Osteoblast (primary cell): ENCODE measurements at regions not wholly inside any gene's neighbourhood (a gene's known extent, or its start where the extent isn't known, plus 50 kb on each side); places are given as distances from the start of the nearest gene placed in this dataset.
"Not testable (repeated sequence)": the region's sequence is repeated elsewhere in the genome, so short reads cannot be mapped to it uniquely, and the experiment has no call there.

Experiments
- DNase-seq: peaks from one replicate; pipeline ENCODE4 v3.0.0; 2011; ENCODE audit warnings: low spot score, mixed read lengths; ENCODE audit not compliant: insufficient read length; ENCODE audit errors: missing footprints
- H2AFZ ChIP-seq: 2 replicates; pipeline ENCODE4 v1.6.0; 2011; ENCODE audit warnings: mild to moderate bottlenecking, low read length
- H3K27ac ChIP-seq: 2 replicates; pipeline ENCODE4 v1.5.1; 2011; ENCODE audit warnings: mild to moderate bottlenecking, low read depth, low read length, moderate library complexity
- H3K27me3 ChIP-seq: 2 replicates; pipeline ENCODE4 v1.6.0; 2012; ENCODE audit warnings: mild to moderate bottlenecking, control low read depth, inconsistent platforms, low read length, moderate library complexity; ENCODE audit not compliant: insufficient read depth
- H3K36me3 ChIP-seq: 2 replicates; pipeline ENCODE4 v1.5.1; 2011; ENCODE audit warnings: mild to moderate bottlenecking, low read length, control low read depth, moderate library complexity; ENCODE audit not compliant: insufficient read depth
- H3K4me1 ChIP-seq: 2 replicates; pipeline ENCODE4 v1.5.1; 2011; ENCODE audit warnings: mild to moderate bottlenecking, low read length, control low read depth, moderate library complexity; ENCODE audit not compliant: insufficient read depth
- H3K4me2 ChIP-seq: 2 replicates; pipeline ENCODE4 v1.6.0; 2011; ENCODE audit warnings: mild to moderate bottlenecking, low read length; ENCODE audit not compliant: insufficient read depth
- H3K4me3 ChIP-seq: fragments of 200-600 bp; sonication (generic); 3 replicates; pipeline ENCODE4 v1.5.1; 2012; ENCODE audit warnings: mild to moderate bottlenecking, low read length, inconsistent platforms; ENCODE audit not compliant: insufficient read depth
- H3K79me2 ChIP-seq: 2 replicates; pipeline ENCODE4 v1.6.0; 2012; ENCODE audit warnings: mild to moderate bottlenecking, low read length, control low read depth, inconsistent platforms; ENCODE audit not compliant: insufficient read depth
- H3K9me3 ChIP-seq: 2 replicates; pipeline ENCODE4 v1.5.1; 2011; ENCODE audit warnings: low read depth, low read length, control low read depth
- H4K20me1 ChIP-seq: 2 replicates; pipeline ENCODE4 v1.6.0; 2012; ENCODE audit warnings: mild to moderate bottlenecking, low read length, control low read depth; ENCODE audit not compliant: insufficient read depth
- CTCF ChIP-seq: IDR thresholded peaks from 2 replicates; pipeline ENCODE4 v1.5.1; 2011; ENCODE audit warnings: mild to moderate bottlenecking, low read depth, low read length, moderate library complexity; ENCODE audit errors: extremely low read depth

- H3K9me3 ChIP-seq: no peaks in the 10 kb centered on the region
- H3K36me3 ChIP-seq: no peaks in the 10 kb centered on the region
- no peak overlapping the region for H3K4me3 ChIP-seq
- no peaks in the 10 kb centered on the region for H3K79me2 ChIP-seq
- H3K4me1 ChIP-seq: no peaks in the 10 kb centered on the region
- no peak overlapping the region for H3K4me2 ChIP-seq
- no peak overlapping the region for H3K27ac ChIP-seq
- TF ChIP-seq CTCF: no peak
- H4K20me1 ChIP-seq: no peaks in the 10 kb centered on the region
- peak; percentile 8 for DNase-seq
- H2AFZ ChIP-seq: no peak overlapping the region
- no peaks in the 10 kb centered on the region for H3K27me3 ChIP-seq
Measured at GRCh38 chr9:15369238-15369637, 53.4 kb upstream of the SNAPC3 start.

- H2AFZ ChIP-seq, H3K4me3 ChIP-seq, H3K9me3 ChIP-seq, H3K79me2 ChIP-seq, H3K27ac ChIP-seq, H3K4me2 ChIP-seq, H4K20me1 ChIP-seq, DNase-seq, H3K4me1 ChIP-seq, H3K27me3 ChIP-seq, H3K36me3 ChIP-seq: not testable (repeated sequence)
Measured at GRCh38 chr9:15364975-15365553, 57.6 kb upstream of the SNAPC3 start.

GRCh38 chr9:15361737-15362136 is 54.7 kb upstream of the TTC39B start:
- Histone ChIP-seq H3K4me1 (no peaks in the 10 kb centered on the region), H3K4me2 (no peak overlapping the region), H4K20me1 (no peaks in the 10 kb centered on the region), H3K27ac (no peak overlapping the region), H3K4me3 (no peak overlapping the region), H3K79me2 (no peaks in the 10 kb centered on the region), H3K27me3 (no peaks in the 10 kb centered on the region), H3K36me3 (no peaks in the 10 kb centered on the region), H2AFZ (no peak overlapping the region), H3K9me3 (no peaks in the 10 kb centered on the region)
- TF ChIP-seq CTCF: no peak
- DNase-seq: no peak

GRCh38 chr9:15357050-15357653 is 50.1 kb upstream of the TTC39B start:
- Histone ChIP-seq H3K4me2 (no peak overlapping the region), H4K20me1 (no peaks in the 10 kb centered on the region), H3K9me3 (no peaks in the 10 kb centered on the region), H3K79me2 (no peaks in the 10 kb centered on the region), H2AFZ (no peak overlapping the region), H3K36me3 (no peaks in the 10 kb centered on the region), H3K4me3 (no peak overlapping the region), H3K27ac (no peak overlapping the region), H3K4me1 (no peaks in the 10 kb centered on the region), H3K27me3 (no peaks in the 10 kb centered on the region)
- DNase-seq: peak; percentile 6
- TF ChIP-seq CTCF: no peak
